Hepatocyte (in vitro differentiated cells): ENCODE measurements at regions not wholly inside any gene's neighbourhood (a gene's known extent, or its start where the extent isn't known, plus 50 kb on each side); places are given as distances from the start of the nearest gene placed in this dataset.

Experiments used
- CTCF ChIP-seq: fragments of 200-600 bp; sonication (generic); IDR thresholded peaks from 2 replicates; pipeline ENCODE4 v1.5.1; 2016; ENCODE audit warnings: antibody characterized with exemption, mild to moderate bottlenecking; ENCODE audit not compliant: poor library complexity
- EZH2 ChIP-seq: fragments of 200-600 bp; sonication (generic); IDR thresholded peaks from 2 replicates; pipeline ENCODE4 v1.6.1; 2016; ENCODE audit warnings: antibody characterized with exemption, mild to moderate bottlenecking, borderline replicate concordance
- EZH2phosphoT487 ChIP-seq: fragments of 200-600 bp; sonication (generic); IDR thresholded peaks from one replicate; pipeline ENCODE4 v1.6.1; 2018; ENCODE audit warnings: antibody characterized with exemption, mild to moderate bottlenecking, low read depth, moderate library complexity; ENCODE audit not compliant: unreplicated experiment, severe bottlenecking

- no peak for TF ChIP-seq EZH2phosphoT487
- TF ChIP-seq CTCF = no peak
- TF ChIP-seq EZH2 = no peak
Observed at GRCh38 chr2:12340164-12340563, 376.6 kb upstream of the TRIB2 start.
